ENCODE measurements at regions not wholly inside any gene's neighbourhood (a gene's known extent, or its start where the extent isn't known, plus 50 kb on each side); places are given as distances from the start of the nearest gene placed in this dataset.

GRCh38 chr11:13141731-13142709 is 132.9 kb downstream of the RASSF10 start:
- no peak for DNase-seq (ENCODE audit: extremely low read depth, low read depth)
- TF ChIP-seq CTCF (IDR thresholded peaks at IDR 0.05; ENCODE audit: low read depth, low read length), result no peak

- DNase-seq (ENCODE audit: extremely low read depth, low read depth), result no peak
- TF ChIP-seq CTCF (IDR thresholded peaks at IDR 0.05; ENCODE audit: low read depth, low read length), result no peak
Measured at GRCh38 chr11:13143486-13144297, 133.9 kb upstream of the BMAL1 start.

GRCh38 chr11:13145461-13145860 is 132.1 kb upstream of the BMAL1 start:
- DNase-seq (ENCODE audit: extremely low read depth, low read depth), result no peak
- TF ChIP-seq CTCF (IDR thresholded peaks at IDR 0.05; ENCODE audit: low read depth, low read length), result no peak

- no peak for TF ChIP-seq CTCF (IDR thresholded peaks at IDR 0.05; ENCODE audit: low read depth, low read length)
- DNase-seq (ENCODE audit: extremely low read depth, low read depth), result no peak
Measured at GRCh38 chr11:13149991-13150390, 127.6 kb upstream of the BMAL1 start.

- DNase-seq (ENCODE audit: extremely low read depth, low read depth), result no peak
- no peak for TF ChIP-seq CTCF (IDR thresholded peaks at IDR 0.05; ENCODE audit: low read depth, low read length)
Measured at GRCh38 chr11:13150487-13150886, 127.1 kb upstream of the BMAL1 start.

- no peak for TF ChIP-seq CTCF (IDR thresholded peaks at IDR 0.05; ENCODE audit: low read depth, low read length)
- no peak for DNase-seq (ENCODE audit: extremely low read depth, low read depth)
Measured at GRCh38 chr11:13152264-13152663, 125.3 kb upstream of the BMAL1 start.
